ENCODE measurements at regions not wholly inside any gene's neighbourhood (a gene's known extent, or its start where the extent isn't known, plus 50 kb on each side); places are given as distances from the start of the nearest gene placed in this dataset.
A peak's percentile ranks its signal among the peaks of the same experiment; 100 is the strongest.

- intact Hi-C loops (cut with DNase I), result no loop called here
- DNase-seq (ENCODE audit: low spot score), result no peak
Measured at GRCh38 chr22:27564806-27565205, 236.8 kb downstream of the MN1 start.

- intact Hi-C loops (cut with DNase I), result no loop called here
- no peak for DNase-seq (ENCODE audit: low spot score)
Measured at GRCh38 chr22:27566602-27567001, 235.0 kb downstream of the MN1 start.

GRCh38 chr22:27568265-27568664 is 233.3 kb downstream of the MN1 start:
- intact Hi-C loops (cut with DNase I), result no loop called here
- DNase-seq (ENCODE audit: low spot score), result no peak

GRCh38 chr22:27571463-27572277 is 229.9 kb downstream of the MN1 start:
- intact Hi-C loops (cut with DNase I), result no loop called here
- DNase-seq (ENCODE audit: low spot score), result no peak

GRCh38 chr22:27572278-27572666 is 229.3 kb downstream of the MN1 start:
- DNase-seq (ENCODE audit: low spot score), result no peak
- intact Hi-C loops (cut with DNase I), result no loop called here

- DNase-seq (ENCODE audit: low spot score), result no peak
- intact Hi-C loops (cut with DNase I), result no loop called here
Measured at GRCh38 chr22:27573280-27574001, 228.1 kb downstream of the MN1 start.

- no peak for DNase-seq (ENCODE audit: low spot score)
- intact Hi-C loops (cut with DNase I), result no loop called here
Measured at GRCh38 chr22:27574002-27574366, 227.6 kb downstream of the MN1 start.

GRCh38 chr22:27574651-27575050 is 226.9 kb downstream of the MN1 start:
- intact Hi-C loops (cut with DNase I), result no loop called here
- DNase-seq (ENCODE audit: low spot score), result no peak

GRCh38 chr22:27575348-27575747 is 226.2 kb downstream of the MN1 start:
- DNase-seq (ENCODE audit: low spot score), result no peak
- intact Hi-C loops (cut with DNase I), result no loop called here

- no peak for DNase-seq (ENCODE audit: low spot score)
- intact Hi-C loops (cut with DNase I), result no loop called here
Measured at GRCh38 chr22:27576413-27576812, 225.1 kb downstream of the MN1 start.

- DNase-seq (ENCODE audit: low spot score), result no peak
- intact Hi-C loops (cut with DNase I), result no loop called here
Measured at GRCh38 chr22:27576815-27577573, 224.6 kb downstream of the MN1 start.

GRCh38 chr22:27577574-27577969 is 224.0 kb downstream of the MN1 start:
- DNase-seq (ENCODE audit: low spot score), result no peak
- intact Hi-C loops (cut with DNase I), result no loop called here

- intact Hi-C loops (cut with DNase I), result no loop called here
- DNase-seq (ENCODE audit: low spot score), result no peak
Measured at GRCh38 chr22:27578937-27579617, 222.5 kb downstream of the MN1 start.

- DNase-seq (ENCODE audit: low spot score), result no peak
- intact Hi-C loops (cut with DNase I), result no loop called here
Measured at GRCh38 chr22:27580311-27580897, 221.2 kb downstream of the MN1 start.

- intact Hi-C loops (cut with DNase I), result no loop called here
- DNase-seq (ENCODE audit: low spot score), result no peak
Measured at GRCh38 chr22:27581236-27581635, 220.3 kb downstream of the MN1 start.

GRCh38 chr22:27581688-27582087 is 219.9 kb downstream of the MN1 start:
- DNase-seq (ENCODE audit: low spot score), result peak; percentile 95
- intact Hi-C loops (cut with DNase I), result no loop called here

GRCh38 chr22:27583856-27584255 is 217.7 kb downstream of the MN1 start:
- no peak for DNase-seq (ENCODE audit: low spot score)
- intact Hi-C loops (cut with DNase I), result no loop called here

- no peak for DNase-seq (ENCODE audit: low spot score)
- intact Hi-C loops (cut with DNase I), result no loop called here
Measured at GRCh38 chr22:27585141-27585540, 216.4 kb downstream of the MN1 start.

- DNase-seq (ENCODE audit: low spot score), result no peak
Measured at GRCh38 chr22:27588268-27588667, 213.3 kb downstream of the MN1 start.

More at GRCh38 chr22:27588268-27588667, 213.3 kb downstream of the MN1 start:
- intact Hi-C loops (cut with DNase I), result no loop called here
